A549 (cell line): ENCODE measurements at regions not wholly inside any gene's neighbourhood (a gene's known extent, or its start where the extent isn't known, plus 50 kb on each side); places are given as distances from the start of the nearest gene placed in this dataset.

Experiments
- ATAC-seq, 2 experiments: fragments of 200-7000 bp in 1 of 2; fragments of >200 bp in 1 of 2; cut with Nextera tagmentation in 1 of 2; cut with Tn5 transposase in 1 of 2; 3 replicates each; pipeline versions ENCODE4 v1.8.0 to v1.9.1; 2018 to 2020; ENCODE audit warnings: mild to moderate bottlenecking in 1 of 2, moderate library complexity in 1 of 2
- CTCF ChIA-PET: fragments of 300-600 bp; sonication (Branson Sonifier 250); formaldehyde crosslinking; extraction: SDS; loops from one replicate; lab custom pipeline; 2021; ENCODE audit warnings: antibody characterized with exemption, inconsistent platforms; lab: Yijun Ruan, JAX
- POLR2A ChIA-PET: fragments of 350-600 bp; formaldehyde crosslinking; extraction: SDS; loops from one replicate; lab custom pipeline; 2021; ENCODE audit warnings: antibody characterized with exemption, inconsistent platforms; lab: Yijun Ruan, JAX
- DNase-seq, 2 experiments: peaks; one replicate each; pipeline versions ENCODE4 v3.0.0 to v3.0.0-alpha.2; 2011 to 2016; ENCODE audit warnings: low read depth in 1 of 2, low spot score in 1 of 2
- FAIRE-seq: peaks from 2 replicates; lab custom pipeline; 2011; peaks lifted over from hg19 to GRCh38; lab: Jason Lieb, UNC
- H3K27ac ChIP-seq, 2 experiments: fragments of >200 bp; sonication (Bioruptor Twin); formaldehyde crosslinking; 3 replicates each; pipeline ENCODE4 v1.5.1; 2016 to 2017
- H3K4me1 ChIP-seq: fragments of >200 bp; sonication (Bioruptor Twin); formaldehyde crosslinking; 3 replicates; pipeline ENCODE4 v1.6.1; 2016
- H3K4me2 ChIP-seq: fragments of >200 bp; sonication (Bioruptor Twin); formaldehyde crosslinking; 3 replicates; pipeline ENCODE4 v1.6.1; 2016
- H3K4me3 ChIP-seq: fragments of >200 bp; sonication (Bioruptor Twin); formaldehyde crosslinking; 3 replicates; pipeline ENCODE4 v1.5.1; 2016
- H3K9me3 ChIP-seq: fragments of >200 bp; sonication (Bioruptor Twin); formaldehyde crosslinking; 3 replicates; pipeline ENCODE4 v1.6.1; 2016
- BHLHE40 ChIP-seq: IDR thresholded peaks from 2 replicates; pipeline ENCODE4 v1.6.1; 2012; ENCODE audit warnings: low read depth, low read length, inconsistent platforms
- CBX2 ChIP-seq: fragments of 200-600 bp; sonication (generic); IDR thresholded peaks from 2 replicates; pipeline ENCODE4 v1.6.1; 2016; ENCODE audit warnings: low read depth, mild to moderate bottlenecking, borderline replicate concordance
- CEBPB ChIP-seq, 2 experiments: fragments of >200 bp in 1 of 2; sonication (Bioruptor Twin) in 1 of 2; formaldehyde crosslinking in 1 of 2; IDR thresholded peaks; 2 replicates each; pipeline ENCODE4 v1.6.1; 2012 to 2016
- CHD2 ChIP-seq: fragments of 150-350 bp; IDR thresholded peaks from 2 replicates; pipeline ENCODE4 v1.6.1; 2014; ENCODE audit warnings: low read length; ENCODE audit not compliant: partially characterized antibody
- EHF ChIP-seq: fragments of 250-450 bp; sonication (Bioruptor Pico); IDR thresholded peaks from 2 replicates; pipeline ENCODE4 v1.5.0; 2020; ENCODE audit warnings: mild to moderate bottlenecking
- ESRRA ChIP-seq: fragments of 150-350 bp; IDR thresholded peaks from 2 replicates; pipeline ENCODE4 v1.6.1; 2014; ENCODE audit warnings: mild to moderate bottlenecking, low read length, borderline replicate concordance
- FOXS1 ChIP-seq: fragments of 250-450 bp; sonication (Bioruptor Pico); IDR thresholded peaks from 2 replicates; pipeline ENCODE4 v1.5.0; 2020; ENCODE audit warnings: mild to moderate bottlenecking, moderate library complexity
- HEYL ChIP-seq: fragments of 250-450 bp; sonication (Bioruptor Pico); IDR thresholded peaks from 2 replicates; pipeline ENCODE4 v1.8.0; 2021; ENCODE audit warnings: mild to moderate bottlenecking, moderate library complexity
- HOXA7 ChIP-seq: fragments of 250-450 bp; sonication (Bioruptor Pico); IDR thresholded peaks from 2 replicates; pipeline ENCODE4 v1.5.0; 2020; ENCODE audit warnings: mild to moderate bottlenecking, moderate library complexity
- JUN ChIP-seq, 2 experiments: fragments of >200 bp; sonication (Bioruptor Twin); formaldehyde crosslinking; IDR thresholded peaks; 2 replicates in 1 of 2; 3 replicates in 1 of 2; pipeline ENCODE4 v1.6.1; 2016 to 2017
- KDM1A ChIP-seq: fragments of 200-600 bp; sonication (generic); IDR thresholded peaks from 2 replicates; pipeline ENCODE4 v1.6.1; 2016; ENCODE audit warnings: low read depth, mild to moderate bottlenecking
- MAZ ChIP-seq: fragments of 150-350 bp; IDR thresholded peaks from 2 replicates; pipeline ENCODE4 v1.6.1; 2014; ENCODE audit warnings: antibody characterized with exemption, low read depth, low read length, borderline replicate concordance
- MYC ChIP-seq: IDR thresholded peaks from 2 replicates; pipeline ENCODE4 v1.6.1; 2012; ENCODE audit warnings: mild to moderate bottlenecking, inconsistent platforms, low read length, improper control_type of control experiment, borderline replicate concordance
- NR3C1 ChIP-seq: fragments of >200 bp; sonication (Bioruptor Twin); formaldehyde crosslinking; IDR thresholded peaks from 3 replicates; pipeline ENCODE4 v1.6.1; 2017
- POLR2A ChIP-seq: IDR thresholded peaks from 2 replicates; pipeline ENCODE4 v1.6.1; 2012; ENCODE audit warnings: mild to moderate bottlenecking, low read length
- RAD21 ChIP-seq, 2 experiments: fragments of >200 bp in 1 of 2; sonication (Bioruptor Twin) in 1 of 2; formaldehyde crosslinking in 1 of 2; IDR thresholded peaks in 1 of 2; conservative IDR thresholded peaks in 1 of 2; 2 replicates in 1 of 2; 3 replicates in 1 of 2; pipeline ENCODE4 v1.6.1; 2012 to 2018; ENCODE audit warnings: inconsistent platforms in 1 of 2
- RARB ChIP-seq: fragments of 250-450 bp; sonication (Bioruptor Pico); IDR thresholded peaks from 2 replicates; pipeline ENCODE4 v1.8.0; 2021; ENCODE audit warnings: mild to moderate bottlenecking, moderate library complexity
- RFX5 ChIP-seq: fragments of 450-650 bp; IDR thresholded peaks from 2 replicates; pipeline ENCODE4 v1.7.1; 2014; ENCODE audit warnings: antibody characterized with exemption, mild to moderate bottlenecking, moderate library complexity
- SREBF2 ChIP-seq: fragments of 450-650 bp; IDR thresholded peaks from 2 replicates; pipeline ENCODE4 v1.6.1; 2014; ENCODE audit warnings: mild to moderate bottlenecking, moderate library complexity
- TFCP2L1 ChIP-seq: fragments of 250-450 bp; sonication (Bioruptor Pico); IDR thresholded peaks from 2 replicates; pipeline ENCODE4 v1.5.0; 2021; ENCODE audit warnings: mild to moderate bottlenecking
- TP53 ChIP-seq: fragments of 250-450 bp; sonication (Bioruptor Pico); IDR thresholded peaks from 2 replicates; pipeline ENCODE4 v1.5.0; 2021; ENCODE audit warnings: mild to moderate bottlenecking, moderate library complexity
- ZC3H11A ChIP-seq: fragments of 450-650 bp; IDR thresholded peaks from 2 replicates; pipeline ENCODE4 v1.6.1; 2014; ENCODE audit warnings: antibody characterized with exemption, mild to moderate bottlenecking
- ZFP36 ChIP-seq: fragments of 450-650 bp; IDR thresholded peaks from 2 replicates; pipeline ENCODE4 v1.6.1; 2014; ENCODE audit warnings: borderline replicate concordance; ENCODE audit not compliant: partially characterized antibody
- whole genome bisulfite sequencing: methylation state at CpG from one replicate; pipeline ENCODE4 v1.1.6; 2017; ENCODE audit errors: missing lambda C conversion rate; 5-methylcytosine and 5-hydroxymethylcytosine counted together
- TF ChIP-seq, protein P1 (sequence below): fragments of >200 bp; sonication (Bioruptor Twin); formaldehyde crosslinking; IDR thresholded peaks from 2 replicates; pipeline ENCODE4 v1.6.1; 2016
- TF ChIP-seq, protein P2 (sequence below): fragments of 250-450 bp; sonication (Bioruptor Pico); IDR thresholded peaks from 2 replicates; pipeline ENCODE4 v1.5.0; 2021; ENCODE audit warnings: mild to moderate bottlenecking, moderate library complexity, borderline replicate concordance
- TF ChIP-seq, protein P3 (sequence below): fragments of 450-650 bp; IDR thresholded peaks from 2 replicates; pipeline ENCODE4 v1.6.1; 2014; ENCODE audit warnings: antibody characterized with exemption

DNA sequence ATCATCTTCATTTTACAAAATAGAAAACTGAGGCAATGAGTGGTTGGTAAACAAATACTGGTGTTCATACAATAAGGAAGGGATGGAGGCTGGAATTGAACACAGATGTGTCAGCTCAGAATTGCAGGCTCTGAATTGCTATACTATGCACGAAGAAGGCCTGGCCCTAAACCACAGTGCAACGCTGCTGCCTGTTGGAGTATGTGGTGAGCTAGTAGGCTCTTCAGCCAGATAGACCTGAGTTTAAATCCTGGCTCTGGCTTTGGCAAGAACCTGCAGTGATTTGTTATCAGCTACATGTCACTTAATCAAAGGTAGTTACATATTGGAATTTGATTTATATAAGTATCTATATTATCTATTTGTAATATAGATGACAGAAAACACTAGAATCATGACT is 1602.4 kb upstream of the CELF4 start:
- Histone ChIP-seq H3K4me1 (no peaks in the 10 kb centered on the region), H3K4me3 (no peak overlapping the region), H3K27ac (no peak overlapping the region), H3K4me2 (no peak overlapping the region), H3K9me3 (no peaks in the 10 kb centered on the region)
- ChIA-PET CTCF (no interaction called here), POLR2A (no interaction called here)
- FAIRE-seq (no peak), ATAC-seq (no peak), DNase-seq (no peak)
- TF ChIP-seq CEBPB (IDR thresholded peaks at IDR 0.05) (no peak), BHLHE40 (no peak), TP53 (CRISPR knock-in tag) (no peak), TFCP2L1 (CRISPR knock-in tag) (no peak), ZC3H11A (no peak), CHD2 (no peak), MYC (no peak), RFX5 (no peak), MAZ (no peak), HOXA7 (CRISPR knock-in tag) (no peak), EHF (CRISPR knock-in tag) (no peak)
- 4% methylated on average over 2 of the region's 2 CpGs for WGBS

DNA sequence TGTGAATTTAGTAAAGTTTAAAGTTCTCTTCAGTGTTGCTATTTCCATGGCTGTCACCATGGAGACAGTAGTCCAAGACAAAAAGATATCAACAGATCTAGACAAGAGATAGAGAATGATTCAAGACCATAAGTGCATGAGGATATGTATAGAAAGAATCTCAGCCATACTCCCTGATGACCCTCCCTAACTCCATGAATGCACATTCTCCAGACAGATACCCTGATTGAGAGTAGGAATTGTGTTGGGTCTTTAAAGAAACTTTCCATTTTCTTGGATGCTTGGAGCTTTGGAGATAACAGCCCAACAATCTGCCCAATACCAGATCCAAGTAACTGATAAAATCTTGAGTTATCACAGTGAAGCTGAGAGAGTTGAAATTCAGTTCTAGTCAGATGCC is 1601.2 kb upstream of the CELF4 start:
- H3K9me3 ChIP-seq = no peaks in the 10 kb centered on the region
- no peaks in the 10 kb centered on the region for H3K4me1 ChIP-seq
- ATAC-seq = no peak
- no peak for DNase-seq
- FAIRE-seq = no peak
- no peak overlapping the region for H3K4me3 ChIP-seq
- ChIA-PET POLR2A (no interaction called here), CTCF (no interaction called here)
- no peak for TF ChIP-seq CEBPB (IDR thresholded peaks at IDR 0.05)
- TF ChIP-seq HEYL (CRISPR knock-in tag) = no peak
- H3K4me2 ChIP-seq = no peak overlapping the region
- H3K27ac ChIP-seq = no peak overlapping the region

DNA sequence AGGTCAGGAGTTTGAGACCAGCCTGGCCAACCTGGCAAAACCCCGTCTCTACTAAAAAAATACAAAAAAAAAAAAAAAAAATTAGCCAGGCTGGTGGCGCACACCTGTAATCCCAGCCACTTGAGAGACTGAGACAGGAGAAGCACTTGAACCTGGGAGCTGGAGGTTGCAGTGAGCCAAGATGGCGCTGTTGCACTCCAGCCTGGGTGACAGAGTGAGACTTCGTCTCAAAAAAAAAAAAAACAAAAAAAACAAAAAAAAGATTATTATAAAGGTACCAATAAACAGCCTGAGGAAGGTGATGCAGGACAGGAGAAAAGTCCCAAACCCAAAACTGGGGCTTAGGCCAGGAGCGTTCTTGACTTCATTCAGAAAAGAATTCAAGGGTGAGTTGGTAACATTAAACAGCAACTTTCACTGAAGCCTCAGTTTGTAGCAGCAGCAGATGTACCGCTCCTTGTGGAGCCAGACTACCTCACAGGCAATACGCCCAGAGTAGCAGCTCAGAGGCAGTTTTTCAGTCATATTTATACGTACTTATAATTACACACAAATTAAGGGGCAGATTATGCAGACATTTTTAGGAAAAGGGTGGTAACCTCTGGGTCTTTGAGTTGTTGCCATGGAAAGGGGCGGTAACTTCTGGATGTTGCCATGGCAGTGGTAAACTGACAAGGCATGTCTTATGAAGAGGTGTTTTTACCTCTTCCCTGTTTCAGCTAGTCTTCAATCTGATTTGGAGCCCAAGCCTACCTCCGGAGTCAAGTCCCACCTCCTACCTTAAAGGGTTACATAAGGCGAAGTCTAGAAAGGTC is 1596.6 kb upstream of the CELF4 start:
- no peak overlapping the region for H3K4me3 ChIP-seq
- H3K4me2 ChIP-seq = no peak overlapping the region
- WGBS = 51% methylated on average over 11 of the region's 11 CpGs
- TF ChIP-seq, protein P1, sequence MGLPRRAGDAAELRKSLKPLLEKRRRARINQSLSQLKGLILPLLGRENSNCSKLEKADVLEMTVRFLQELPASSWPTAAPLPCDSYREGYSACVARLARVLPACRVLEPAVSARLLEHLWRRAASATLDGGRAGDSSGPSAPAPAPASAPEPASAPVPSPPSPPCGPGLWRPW = no peak
- TF ChIP-seq MAZ = no peak
- TF ChIP-seq RARB (CRISPR knock-in tag) = no peak
- TF ChIP-seq ESRRA = no peak
- TF ChIP-seq KDM1A = no peak
- ChIA-PET CTCF (interaction anchor here (0.6 kb wide), 1 partner anchor 409 kb away, joined by 3 read pairs; no protein-coding TSS in a partner anchor), POLR2A (no interaction called here)
- no peak for ATAC-seq
- no peak overlapping the region for H3K27ac ChIP-seq
- no peaks in the 10 kb centered on the region for H3K9me3 ChIP-seq
- FAIRE-seq = no peak
- no peak for DNase-seq
- no peaks in the 10 kb centered on the region for H3K4me1 ChIP-seq

DNA sequence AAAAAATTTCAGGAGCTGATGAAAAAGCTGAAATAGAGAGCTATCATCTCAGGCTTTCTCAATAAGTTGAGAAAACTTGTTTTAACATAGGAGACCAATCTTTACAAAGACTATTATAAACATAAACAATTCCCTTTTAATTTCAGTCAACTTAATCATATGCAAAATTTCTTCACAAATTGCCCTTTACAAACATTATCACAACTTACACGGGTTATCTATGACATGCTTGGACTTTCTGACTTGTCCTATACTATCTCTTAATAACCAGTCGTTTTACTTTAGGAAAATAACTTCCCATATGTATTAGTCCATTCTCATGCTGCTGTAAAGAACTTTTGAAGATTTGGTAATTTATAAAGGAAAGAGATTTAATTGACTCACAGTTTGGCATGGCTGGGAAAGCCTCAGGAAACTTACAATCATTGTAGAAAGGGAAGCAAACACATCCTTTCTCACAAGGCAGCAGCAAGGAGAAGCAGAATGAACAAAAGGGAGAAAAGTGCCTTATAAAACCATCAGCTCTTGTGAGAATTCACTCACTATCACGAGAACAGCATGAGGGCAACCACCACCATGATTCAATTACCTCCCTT is 1583.7 kb upstream of the CELF4 start:
- CTCF ChIA-PET = no interaction called here
- no peak for FAIRE-seq
- H3K4me1 ChIP-seq = no peaks in the 10 kb centered on the region
- 1% methylated on average over 3 of the region's 3 CpGs for WGBS
- DNase-seq = no peak
- H3K4me2 ChIP-seq = no peak overlapping the region
- H3K4me3 ChIP-seq = no peak overlapping the region
- TF ChIP-seq ZFP36 (peak; percentile 48), FOXS1 (CRISPR knock-in tag) (no peak)
- H3K27ac ChIP-seq = no peak overlapping the region
- ATAC-seq = no peak
- H3K9me3 ChIP-seq = no peaks in the 10 kb centered on the region
- POLR2A ChIA-PET = no interaction called here

DNA sequence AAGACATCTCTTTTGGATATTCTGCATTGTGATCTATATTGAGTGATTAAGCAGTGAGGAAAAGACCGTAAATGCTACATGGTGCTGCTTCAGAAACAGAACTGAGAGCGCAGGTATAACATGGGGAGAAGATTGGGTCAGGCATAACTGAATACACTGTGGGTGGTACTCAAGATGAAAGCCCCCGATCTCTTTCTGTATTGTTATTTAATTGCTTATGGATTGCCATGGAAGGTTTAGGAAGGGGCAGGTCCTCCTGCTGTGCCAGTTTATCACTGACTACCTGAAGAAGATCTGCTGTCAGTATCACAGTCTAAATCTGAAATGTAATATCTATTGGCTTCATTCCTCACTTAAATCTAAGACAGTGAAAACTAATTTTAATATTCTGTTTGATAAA is 1568.7 kb upstream of the CELF4 start:
- 44% methylated on average over 3 of the region's 3 CpGs for WGBS
- CTCF ChIA-PET = no interaction called here
- no peak overlapping the region for H3K27ac ChIP-seq
- no peak for DNase-seq
- no peak for ATAC-seq
- no peaks in the 10 kb centered on the region for H3K4me1 ChIP-seq
- POLR2A ChIA-PET = no interaction called here
- H3K4me3 ChIP-seq = no peak overlapping the region
- H3K9me3 ChIP-seq = no peaks in the 10 kb centered on the region
- FAIRE-seq = no peak
- H3K4me2 ChIP-seq = no peak overlapping the region
- TF ChIP-seq NR3C1 (no peak), JUN (IDR thresholded peaks at IDR 0.05) (no peak), RAD21 (conservative IDR thresholded peaks at IDR 0.05 in 1 of 2, IDR thresholded peaks at IDR 0.05 in 1 of 2) (no peak), ESRRA (no peak), CBX2 (no peak), POLR2A (no peak), RFX5 (no peak), SREBF2 (no peak)
- TF ChIP-seq, protein P2, sequence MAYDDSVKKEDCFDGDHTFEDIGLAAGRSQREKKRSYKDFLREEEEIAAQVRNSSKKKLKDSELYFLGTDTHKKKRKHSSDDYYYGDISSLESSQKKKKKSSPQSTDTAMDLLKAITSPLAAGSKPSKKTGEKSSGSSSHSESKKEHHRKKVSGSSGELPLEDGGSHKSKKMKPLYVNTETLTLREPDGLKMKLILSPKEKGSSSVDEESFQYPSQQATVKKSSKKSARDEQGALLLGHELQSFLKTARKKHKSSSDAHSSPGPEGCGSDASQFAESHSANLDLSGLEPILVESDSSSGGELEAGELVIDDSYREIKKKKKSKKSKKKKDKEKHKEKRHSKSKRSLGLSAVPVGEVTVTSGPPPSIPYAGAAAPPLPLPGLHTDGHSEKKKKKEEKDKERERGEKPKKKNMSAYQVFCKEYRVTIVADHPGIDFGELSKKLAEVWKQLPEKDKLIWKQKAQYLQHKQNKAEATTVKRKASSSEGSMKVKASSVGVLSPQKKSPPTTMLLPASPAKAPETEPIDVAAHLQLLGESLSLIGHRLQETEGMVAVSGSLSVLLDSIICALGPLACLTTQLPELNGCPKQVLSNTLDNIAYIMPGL (CRISPR knock-in tag) = no peak
- TF ChIP-seq, protein P3, sequence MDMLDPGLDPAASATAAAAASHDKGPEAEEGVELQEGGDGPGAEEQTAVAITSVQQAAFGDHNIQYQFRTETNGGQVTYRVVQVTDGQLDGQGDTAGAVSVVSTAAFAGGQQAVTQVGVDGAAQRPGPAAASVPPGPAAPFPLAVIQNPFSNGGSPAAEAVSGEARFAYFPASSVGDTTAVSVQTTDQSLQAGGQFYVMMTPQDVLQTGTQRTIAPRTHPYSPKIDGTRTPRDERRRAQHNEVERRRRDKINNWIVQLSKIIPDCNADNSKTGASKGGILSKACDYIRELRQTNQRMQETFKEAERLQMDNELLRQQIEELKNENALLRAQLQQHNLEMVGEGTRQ = no peak
